ENCODE measurements at regions not wholly inside any gene's neighbourhood (a gene's known extent, or its start where the extent isn't known, plus 50 kb on each side); places are given as distances from the start of the nearest gene placed in this dataset.

DNA sequence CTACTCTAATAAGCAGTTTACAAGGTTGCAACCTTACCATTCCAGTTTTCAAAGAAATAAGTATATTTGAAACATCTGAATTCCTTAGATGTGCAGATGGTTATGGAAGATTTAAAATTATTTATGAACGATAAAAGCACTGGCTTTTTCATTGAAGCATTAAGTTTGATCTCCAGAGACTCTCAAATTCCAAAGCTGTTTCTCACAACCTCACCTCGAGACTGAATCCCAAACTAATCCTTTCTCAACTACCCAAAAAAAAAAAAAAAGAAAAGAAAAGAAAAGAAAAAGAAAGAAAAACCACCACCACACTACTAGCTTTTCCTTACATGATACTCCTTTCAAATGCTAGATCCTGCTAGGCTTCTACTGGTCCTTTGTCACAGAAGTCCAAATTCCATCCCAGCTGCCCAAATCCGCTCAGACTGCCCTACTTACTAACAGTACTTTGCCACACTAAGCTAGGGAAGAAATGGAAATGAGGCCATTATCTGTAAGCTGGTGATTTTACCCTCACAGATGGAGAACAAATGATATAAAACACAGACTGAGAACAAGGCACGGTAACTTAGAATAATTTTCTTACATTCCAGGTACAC is 100.6 kb upstream of the CDK1 start:
- peak; percentile 12 to 37 for DNase-seq
- Histone ChIP-seq H3K9me3 (no peaks in the 10 kb centered on the region), H3K27me3 (no peaks in the 10 kb centered on the region), H3K4me3 (replicated peaks in 1 of 3) (no peak overlapping the region), H3K4me1 (peaks cover 12 to 17% of the 10 kb centered on the region in 2 donors), H3K27ac (peak overlapping the region in 2 of 3 donors; percentile 12 to 34), H3K36me3 (no peaks in the 10 kb centered on the region)
- 53 to 58% methylated on average over 4 of the region's 4 CpGs for WGBS, 2 donors
- intact Hi-C loops (cut with DNase I): no loop called here
- TF ChIP-seq, protein P1, sequence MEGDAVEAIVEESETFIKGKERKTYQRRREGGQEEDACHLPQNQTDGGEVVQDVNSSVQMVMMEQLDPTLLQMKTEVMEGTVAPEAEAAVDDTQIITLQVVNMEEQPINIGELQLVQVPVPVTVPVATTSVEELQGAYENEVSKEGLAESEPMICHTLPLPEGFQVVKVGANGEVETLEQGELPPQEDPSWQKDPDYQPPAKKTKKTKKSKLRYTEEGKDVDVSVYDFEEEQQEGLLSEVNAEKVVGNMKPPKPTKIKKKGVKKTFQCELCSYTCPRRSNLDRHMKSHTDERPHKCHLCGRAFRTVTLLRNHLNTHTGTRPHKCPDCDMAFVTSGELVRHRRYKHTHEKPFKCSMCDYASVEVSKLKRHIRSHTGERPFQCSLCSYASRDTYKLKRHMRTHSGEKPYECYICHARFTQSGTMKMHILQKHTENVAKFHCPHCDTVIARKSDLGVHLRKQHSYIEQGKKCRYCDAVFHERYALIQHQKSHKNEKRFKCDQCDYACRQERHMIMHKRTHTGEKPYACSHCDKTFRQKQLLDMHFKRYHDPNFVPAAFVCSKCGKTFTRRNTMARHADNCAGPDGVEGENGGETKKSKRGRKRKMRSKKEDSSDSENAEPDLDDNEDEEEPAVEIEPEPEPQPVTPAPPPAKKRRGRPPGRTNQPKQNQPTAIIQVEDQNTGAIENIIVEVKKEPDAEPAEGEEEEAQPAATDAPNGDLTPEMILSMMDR (IDR thresholded peaks at IDR 0.05): no peak
- no peak for TF ChIP-seq POLR2A (IDR thresholded peaks at IDR 0.05)

GRCh38 chr10:60675236-60675635 is 103.0 kb upstream of the CDK1 start:
- no peaks in the 10 kb centered on the region for H3K36me3 ChIP-seq
- DNase-seq: no peak
- intact Hi-C loops (cut with DNase I): no loop called here
- H3K27me3 ChIP-seq: no peaks in the 10 kb centered on the region
- peaks cover 12 to 17% of the 10 kb centered on the region in 2 donors for H3K4me1 ChIP-seq
- H3K4me3 ChIP-seq (replicated peaks in 1 of 3): no peak overlapping the region
- H3K27ac ChIP-seq: no peak overlapping the region
- H3K9me3 ChIP-seq: no peaks in the 10 kb centered on the region
- TF ChIP-seq POLR2A (IDR thresholded peaks at IDR 0.05): no peak
- TF ChIP-seq, protein P1 (IDR thresholded peaks at IDR 0.05): no peak

DNA sequence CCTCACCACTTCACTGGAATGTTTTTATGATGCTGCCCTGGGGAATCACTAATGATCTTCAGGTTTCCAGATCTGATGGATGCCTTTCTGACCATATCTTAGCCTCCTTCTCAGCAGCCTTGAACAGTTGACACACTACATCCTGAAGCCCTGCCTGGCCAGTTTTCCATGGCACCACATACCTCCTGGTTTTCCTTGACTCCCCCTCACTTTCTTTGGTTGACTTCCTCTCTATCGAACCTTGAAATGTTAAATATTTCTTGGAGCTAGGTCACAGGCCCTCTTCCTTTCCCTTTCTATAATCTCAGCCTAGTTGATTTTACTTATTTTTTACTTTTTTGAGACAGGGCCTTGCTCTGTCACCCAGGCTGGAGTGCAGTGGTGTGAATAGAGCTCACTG is 108.8 kb upstream of the CDK1 start:
- H3K27ac ChIP-seq: peak overlapping the region in 1 of 3 donors; percentile 21
- H3K4me1 ChIP-seq: peaks cover 0 to 4% of the 10 kb centered on the region in 2 donors
- TF ChIP-seq POLR2A (IDR thresholded peaks at IDR 0.05): no peak
- TF ChIP-seq, protein P1 (IDR thresholded peaks at IDR 0.05): no peak
- intact Hi-C loops (cut with DNase I): no loop called here
- H3K36me3 ChIP-seq: no peaks in the 10 kb centered on the region
- no peaks in the 10 kb centered on the region for H3K27me3 ChIP-seq
- no peak overlapping the region for H3K4me3 ChIP-seq (replicated peaks in 1 of 3)
- 21 to 37% methylated on average over 1 of the region's 1 CpG for WGBS, 2 donors
- H3K9me3 ChIP-seq: no peaks in the 10 kb centered on the region
- DNase-seq: no peak

DNA sequence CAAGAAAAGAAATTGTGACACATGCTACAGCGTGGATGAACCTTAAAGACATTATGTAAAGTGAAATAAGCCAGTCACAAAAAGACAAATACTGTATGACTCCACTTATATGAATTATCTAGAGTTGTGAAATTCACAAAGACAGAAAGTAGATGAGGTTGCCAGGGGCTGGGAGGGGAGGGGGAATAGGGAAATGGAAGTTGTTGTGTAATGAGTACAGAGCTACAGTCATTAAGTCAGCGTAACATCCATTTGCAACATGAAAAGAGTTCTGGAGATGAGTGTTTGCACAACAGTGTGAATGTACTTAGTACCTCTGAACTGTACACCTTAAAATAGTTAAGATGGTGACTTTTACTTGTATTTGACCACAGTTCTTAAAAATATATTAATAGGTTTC is 112.1 kb upstream of the CDK1 start:
- Histone ChIP-seq H3K27me3 (no peaks in the 10 kb centered on the region), H3K9me3 (no peaks in the 10 kb centered on the region), H3K4me1 (peaks cover 4 to 10% of the 10 kb centered on the region in 2 donors), H3K36me3 (no peaks in the 10 kb centered on the region), H3K27ac (no peak overlapping the region), H3K4me3 (replicated peaks in 1 of 3) (no peak overlapping the region)
- intact Hi-C loops (cut with DNase I): no loop called here
- no peak for DNase-seq
- 84 to 92% methylated on average over 2 of the region's 2 CpGs for WGBS, 2 donors
- TF ChIP-seq, protein P1 (IDR thresholded peaks at IDR 0.05): no peak
- no peak for TF ChIP-seq POLR2A (IDR thresholded peaks at IDR 0.05)

DNA sequence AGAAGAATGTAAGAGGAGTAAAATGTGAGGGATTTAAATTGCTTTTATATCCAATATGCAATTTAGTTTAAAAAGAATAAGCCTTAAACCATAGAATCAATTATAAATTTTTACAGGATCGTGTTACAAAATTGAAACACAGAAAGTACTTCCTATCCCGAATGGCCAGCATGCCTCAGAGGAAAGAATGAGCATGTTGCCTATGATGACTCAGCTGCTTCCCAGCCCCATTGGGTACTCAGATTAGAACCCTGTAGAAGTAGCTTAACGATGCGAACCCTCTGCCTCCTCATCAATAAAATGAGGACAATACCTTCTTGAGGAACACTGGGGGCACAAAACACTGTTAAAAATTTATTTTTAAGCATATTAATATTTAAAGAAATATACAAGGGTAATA is 113.4 kb upstream of the CDK1 start:
- DNase-seq: no peak
- intact Hi-C loops (cut with DNase I): no loop called here
- Histone ChIP-seq H3K4me1 (peaks cover 4 to 10% of the 10 kb centered on the region in 2 donors), H3K27ac (no peak overlapping the region), H3K36me3 (no peaks in the 10 kb centered on the region), H3K27me3 (no peaks in the 10 kb centered on the region), H3K4me3 (replicated peaks in 1 of 3) (no peak overlapping the region), H3K9me3 (no peaks in the 10 kb centered on the region)
- no peak for TF ChIP-seq POLR2A (IDR thresholded peaks at IDR 0.05)
- TF ChIP-seq, protein P1 (IDR thresholded peaks at IDR 0.05): no peak
- WGBS, 2 donors: 58 to 86% methylated on average over 4 of the region's 4 CpGs
